ENCODE measurements at regions not wholly inside any gene's neighbourhood (a gene's known extent, or its start where the extent isn't known, plus 50 kb on each side); places are given as distances from the start of the nearest gene placed in this dataset.

DNA sequence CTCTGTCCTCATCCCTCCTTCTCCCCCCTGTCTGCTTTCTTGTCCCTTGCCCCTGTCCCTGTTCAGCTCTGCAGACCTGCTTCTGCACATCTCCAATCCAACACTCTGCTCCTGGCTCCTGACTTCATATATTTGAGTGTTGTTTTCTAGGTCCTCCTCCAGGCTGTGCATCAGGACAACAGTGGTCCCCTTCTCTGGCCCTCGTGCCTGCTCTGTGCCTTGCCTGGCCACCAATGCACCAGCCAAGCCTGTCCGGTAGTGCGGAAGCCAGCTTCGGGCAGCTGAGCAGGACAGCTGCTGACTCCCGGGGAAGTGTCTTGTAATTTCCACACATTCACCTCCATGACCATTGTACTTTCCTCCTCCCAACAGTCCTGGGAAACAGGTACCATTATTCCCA is 203.4 kb upstream of the RAB4A start:
- TF ChIP-seq CTCF (IDR thresholded peaks at IDR 0.05; ENCODE audit: low read depth, low read length, missing input control) (no peak), RAD21 (IDR thresholded peaks at IDR 0.05) (no peak), TAF1 (conservative IDR thresholded peaks at IDR 0.05) (no peak), SP1 (IDR thresholded peaks at IDR 0.05) (no peak), JUND (IDR thresholded peaks at IDR 0.05) (no peak), ATF3 (IDR thresholded peaks at IDR 0.05) (no peak), YY1 (IDR thresholded peaks at IDR 0.05) (no peak), NR2F2 (IDR thresholded peaks at IDR 0.05) (no peak), EGR1 (IDR thresholded peaks at IDR 0.05; ENCODE audit: low read depth in 2 of 2) (no peak), HNF4A (conservative IDR thresholded peaks at IDR 0.05) (no peak)
- TF ChIP-seq, protein P1, sequence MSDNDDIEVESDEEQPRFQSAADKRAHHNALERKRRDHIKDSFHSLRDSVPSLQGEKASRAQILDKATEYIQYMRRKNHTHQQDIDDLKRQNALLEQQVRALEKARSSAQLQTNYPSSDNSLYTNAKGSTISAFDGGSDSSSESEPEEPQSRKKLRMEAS (IDR thresholded peaks at IDR 0.05): no peak
- TF ChIP-seq, protein P2, sequence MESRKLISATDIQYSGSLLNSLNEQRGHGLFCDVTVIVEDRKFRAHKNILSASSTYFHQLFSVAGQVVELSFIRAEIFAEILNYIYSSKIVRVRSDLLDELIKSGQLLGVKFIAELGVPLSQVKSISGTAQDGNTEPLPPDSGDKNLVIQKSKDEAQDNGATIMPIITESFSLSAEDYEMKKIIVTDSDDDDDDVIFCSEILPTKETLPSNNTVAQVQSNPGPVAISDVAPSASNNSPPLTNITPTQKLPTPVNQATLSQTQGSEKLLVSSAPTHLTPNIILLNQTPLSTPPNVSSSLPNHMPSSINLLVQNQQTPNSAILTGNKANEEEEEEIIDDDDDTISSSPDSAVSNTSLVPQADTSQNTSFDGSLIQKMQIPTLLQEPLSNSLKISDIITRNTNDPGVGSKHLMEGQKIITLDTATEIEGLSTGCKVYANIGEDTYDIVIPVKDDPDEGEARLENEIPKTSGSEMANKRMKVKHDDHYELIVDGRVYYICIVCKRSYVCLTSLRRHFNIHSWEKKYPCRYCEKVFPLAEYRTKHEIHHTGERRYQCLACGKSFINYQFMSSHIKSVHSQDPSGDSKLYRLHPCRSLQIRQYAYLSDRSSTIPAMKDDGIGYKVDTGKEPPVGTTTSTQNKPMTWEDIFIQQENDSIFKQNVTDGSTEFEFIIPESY (IDR thresholded peaks at IDR 0.05): no peak

Measured in liver (tissue), 3 donors.